Neural cell (in vitro differentiated cells): ENCODE measurements at regions not wholly inside any gene's neighbourhood (a gene's known extent, or its start where the extent isn't known, plus 50 kb on each side); places are given as distances from the start of the nearest gene placed in this dataset.

Experiments used
- H2AFZ ChIP-seq: fragments of 200-600, 300-800 bp; sonication (generic), shearing (Covaris generic); 2 replicates; pipeline ENCODE4 v1.6.0; 2014; ENCODE audit warnings: low read depth, mild to moderate bottlenecking, antibody characterized with exemption, low read length, moderate library complexity
- H3F3A ChIP-seq: fragments of 200-600 bp; shearing (Covaris generic); 2 replicates; pipeline ENCODE4 v1.6.1; 2016; ENCODE audit warnings: mild to moderate bottlenecking, moderate library complexity, mixed read lengths, antibody characterized with exemption, low read length; ENCODE audit not compliant: insufficient read depth, poor library complexity, severe bottlenecking
- H3K27ac ChIP-seq: fragments of 200-600, 300-800 bp; sonication (generic), shearing (Covaris generic); 2 replicates; pipeline ENCODE4 v1.5.1; 2014; ENCODE audit warnings: mild to moderate bottlenecking, low read length, moderate library complexity
- H3K27me3 ChIP-seq: fragments of 300-800, 200-600 bp; sonication (generic), shearing (Covaris generic); 2 replicates; pipeline ENCODE4 v1.6.0; 2014; ENCODE audit warnings: mild to moderate bottlenecking, low read depth, low read length, moderate library complexity; ENCODE audit not compliant: insufficient read depth
- H3K36me3 ChIP-seq: fragments of 300-800, 200-600 bp; sonication (generic), shearing (Covaris generic); 2 replicates; pipeline ENCODE4 v1.5.1; 2014; ENCODE audit warnings: mild to moderate bottlenecking, antibody characterized with exemption, low read length, moderate library complexity; ENCODE audit not compliant: insufficient read depth
- H3K4me2 ChIP-seq: fragments of 300-800, 200-600 bp; sonication (generic), shearing (Covaris generic); 2 replicates; pipeline ENCODE4 v1.6.0; 2014; ENCODE audit warnings: mild to moderate bottlenecking, low read length
- H3K4me3 ChIP-seq: fragments of 300-800, 200-600 bp; sonication (generic), shearing (Covaris generic); 2 replicates; pipeline ENCODE4 v1.5.1; 2014; ENCODE audit warnings: mild to moderate bottlenecking, low read length, moderate library complexity
- H3K79me2 ChIP-seq: fragments of 200-600 bp; shearing (Covaris generic); replicated peaks from 2 replicates; pipeline ENCODE4 v1.6.0; 2014; ENCODE audit warnings: mild to moderate bottlenecking, low read length, moderate library complexity; ENCODE audit not compliant: insufficient read depth
- H3K9ac ChIP-seq: fragments of 300-800, 200-600 bp; sonication (generic), shearing (Covaris generic); 2 replicates; pipeline ENCODE4 v1.6.1; 2016; ENCODE audit warnings: mild to moderate bottlenecking, low read length, mixed read lengths
- H3K9me2 ChIP-seq: fragments of 200-600 bp; shearing (Covaris generic); 2 replicates; pipeline ENCODE4 v1.6.1; 2016; ENCODE audit warnings: mild to moderate bottlenecking, low read length, mixed read lengths; ENCODE audit not compliant: insufficient read depth
- H3K9me3 ChIP-seq: fragments of 200-600, 300-800 bp; sonication (generic), shearing (Covaris generic); 2 replicates; pipeline ENCODE4 v1.6.1; 2016; ENCODE audit warnings: mild to moderate bottlenecking, mixed run types, low read length, moderate library complexity, mixed read lengths
- H4K20me1 ChIP-seq: fragments of 200-600 bp; shearing (Covaris generic); 2 replicates; pipeline ENCODE4 v1.6.1; 2016; ENCODE audit warnings: mild to moderate bottlenecking, mixed run types; ENCODE audit not compliant: insufficient read depth
- EP300 ChIP-seq: fragments of 450-650 bp; conservative IDR thresholded peaks from 2 replicates; pipeline ENCODE4 v1.6.1; 2014; ENCODE audit warnings: antibody characterized with exemption, mild to moderate bottlenecking, moderate library complexity; ENCODE audit not compliant: poor library complexity, severe bottlenecking
- EZH2 ChIP-seq: fragments of 200-600, 300-800 bp; shearing (Covaris generic), sonication (generic); IDR thresholded peaks from 2 replicates; pipeline ENCODE4 v1.6.1; 2014; ENCODE audit warnings: antibody characterized with exemption, low read length, borderline replicate concordance, mild to moderate bottlenecking; ENCODE audit not compliant: insufficient read depth, poor library complexity, severe bottlenecking
- MXI1 ChIP-seq: fragments of 450-650 bp; conservative IDR thresholded peaks from 2 replicates; pipeline ENCODE4 v1.6.1; 2014; ENCODE audit warnings: antibody characterized with exemption, mild to moderate bottlenecking; ENCODE audit not compliant: poor library complexity, severe bottlenecking
- POLR2AphosphoS5 ChIP-seq: IDR thresholded peaks from 2 replicates; pipeline ENCODE4 v1.6.1; 2012
- RAD21 ChIP-seq: fragments of 450-650 bp; conservative IDR thresholded peaks from 2 replicates; pipeline ENCODE4 v1.6.1; 2014; ENCODE audit warnings: antibody characterized with exemption, mild to moderate bottlenecking, moderate library complexity
- SMC3 ChIP-seq: fragments of 450-650 bp; conservative IDR thresholded peaks from 2 replicates; pipeline ENCODE4 v1.6.1; 2014; ENCODE audit warnings: antibody characterized with exemption, mild to moderate bottlenecking, moderate library complexity; ENCODE audit not compliant: poor library complexity
- TAF1 ChIP-seq: IDR thresholded peaks from 2 replicates; pipeline ENCODE4 v1.6.1; 2012; ENCODE audit warnings: low read depth
- TF ChIP-seq, protein P1 (sequence below): IDR thresholded peaks from 2 replicates; pipeline ENCODE4 v1.6.1; 2012; ENCODE audit warnings: borderline replicate concordance
- TF ChIP-seq, protein P2 (sequence below): fragments of 450-650 bp; IDR thresholded peaks from 2 replicates; pipeline ENCODE4 v1.5.1; 2014; ENCODE audit warnings: antibody characterized with exemption, mild to moderate bottlenecking, moderate library complexity; ENCODE audit not compliant: poor library complexity, severe bottlenecking

DNA sequence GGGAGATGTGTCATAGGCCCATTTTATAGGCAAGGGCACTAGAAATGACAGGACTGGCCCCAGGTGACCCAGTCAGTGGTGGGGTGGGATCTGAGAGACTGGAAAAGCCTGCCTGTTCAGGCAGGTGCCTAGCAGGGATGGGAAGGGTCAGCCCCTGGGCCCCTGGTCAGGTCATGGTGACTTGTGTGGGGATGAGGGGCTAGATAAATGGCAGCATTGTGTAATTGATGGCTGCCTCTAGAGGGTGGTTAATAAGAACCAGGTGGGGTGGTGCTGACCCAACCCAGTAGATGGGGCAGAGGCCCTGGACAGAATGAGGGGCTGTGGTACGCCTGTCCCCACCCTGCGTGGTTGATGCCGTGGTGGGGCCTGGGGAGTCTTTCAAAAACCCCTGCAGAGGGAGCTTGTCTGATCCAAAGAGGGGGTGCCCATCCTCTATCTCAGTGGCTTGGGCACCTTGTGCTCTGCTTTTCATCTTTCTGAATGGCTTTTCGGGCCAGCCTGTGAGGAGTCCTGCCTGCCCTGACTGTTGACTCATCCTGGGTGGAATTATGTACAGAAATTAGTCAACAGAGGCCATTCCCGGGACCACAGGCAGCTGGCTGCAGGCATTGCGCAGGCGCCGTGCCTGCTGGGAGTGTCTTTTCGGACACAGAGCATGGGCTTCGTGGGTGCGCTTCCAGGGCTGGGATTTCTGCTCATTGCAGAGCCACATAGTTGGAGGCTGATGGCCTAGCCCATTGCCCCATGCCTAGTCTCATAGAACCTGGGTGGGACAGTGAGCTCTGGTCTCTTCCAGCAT, 93.6 kb upstream of the PITX1 start:
- H3K9me2 ChIP-seq = no peaks in the 10 kb centered on the region
- no peaks in the 10 kb centered on the region for H3K27me3 ChIP-seq
- no peaks in the 10 kb centered on the region for H4K20me1 ChIP-seq
- no peaks in the 10 kb centered on the region for H3K36me3 ChIP-seq
- no peak overlapping the region for H3K9ac ChIP-seq
- no peak overlapping the region for H2AFZ ChIP-seq
- no peak for TF ChIP-seq MXI1
- no peak for TF ChIP-seq EZH2
- TF ChIP-seq, protein P1, sequence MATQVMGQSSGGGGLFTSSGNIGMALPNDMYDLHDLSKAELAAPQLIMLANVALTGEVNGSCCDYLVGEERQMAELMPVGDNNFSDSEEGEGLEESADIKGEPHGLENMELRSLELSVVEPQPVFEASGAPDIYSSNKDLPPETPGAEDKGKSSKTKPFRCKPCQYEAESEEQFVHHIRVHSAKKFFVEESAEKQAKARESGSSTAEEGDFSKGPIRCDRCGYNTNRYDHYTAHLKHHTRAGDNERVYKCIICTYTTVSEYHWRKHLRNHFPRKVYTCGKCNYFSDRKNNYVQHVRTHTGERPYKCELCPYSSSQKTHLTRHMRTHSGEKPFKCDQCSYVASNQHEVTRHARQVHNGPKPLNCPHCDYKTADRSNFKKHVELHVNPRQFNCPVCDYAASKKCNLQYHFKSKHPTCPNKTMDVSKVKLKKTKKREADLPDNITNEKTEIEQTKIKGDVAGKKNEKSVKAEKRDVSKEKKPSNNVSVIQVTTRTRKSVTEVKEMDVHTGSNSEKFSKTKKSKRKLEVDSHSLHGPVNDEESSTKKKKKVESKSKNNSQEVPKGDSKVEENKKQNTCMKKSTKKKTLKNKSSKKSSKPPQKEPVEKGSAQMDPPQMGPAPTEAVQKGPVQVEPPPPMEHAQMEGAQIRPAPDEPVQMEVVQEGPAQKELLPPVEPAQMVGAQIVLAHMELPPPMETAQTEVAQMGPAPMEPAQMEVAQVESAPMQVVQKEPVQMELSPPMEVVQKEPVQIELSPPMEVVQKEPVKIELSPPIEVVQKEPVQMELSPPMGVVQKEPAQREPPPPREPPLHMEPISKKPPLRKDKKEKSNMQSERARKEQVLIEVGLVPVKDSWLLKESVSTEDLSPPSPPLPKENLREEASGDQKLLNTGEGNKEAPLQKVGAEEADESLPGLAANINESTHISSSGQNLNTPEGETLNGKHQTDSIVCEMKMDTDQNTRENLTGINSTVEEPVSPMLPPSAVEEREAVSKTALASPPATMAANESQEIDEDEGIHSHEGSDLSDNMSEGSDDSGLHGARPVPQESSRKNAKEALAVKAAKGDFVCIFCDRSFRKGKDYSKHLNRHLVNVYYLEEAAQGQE = no peak
- TF ChIP-seq POLR2AphosphoS5 = no peak
- no peak for TF ChIP-seq RAD21
- TF ChIP-seq SMC3 = no peak
- no peak for TF ChIP-seq TAF1
- TF ChIP-seq EP300 = no peak
- TF ChIP-seq, protein P2, sequence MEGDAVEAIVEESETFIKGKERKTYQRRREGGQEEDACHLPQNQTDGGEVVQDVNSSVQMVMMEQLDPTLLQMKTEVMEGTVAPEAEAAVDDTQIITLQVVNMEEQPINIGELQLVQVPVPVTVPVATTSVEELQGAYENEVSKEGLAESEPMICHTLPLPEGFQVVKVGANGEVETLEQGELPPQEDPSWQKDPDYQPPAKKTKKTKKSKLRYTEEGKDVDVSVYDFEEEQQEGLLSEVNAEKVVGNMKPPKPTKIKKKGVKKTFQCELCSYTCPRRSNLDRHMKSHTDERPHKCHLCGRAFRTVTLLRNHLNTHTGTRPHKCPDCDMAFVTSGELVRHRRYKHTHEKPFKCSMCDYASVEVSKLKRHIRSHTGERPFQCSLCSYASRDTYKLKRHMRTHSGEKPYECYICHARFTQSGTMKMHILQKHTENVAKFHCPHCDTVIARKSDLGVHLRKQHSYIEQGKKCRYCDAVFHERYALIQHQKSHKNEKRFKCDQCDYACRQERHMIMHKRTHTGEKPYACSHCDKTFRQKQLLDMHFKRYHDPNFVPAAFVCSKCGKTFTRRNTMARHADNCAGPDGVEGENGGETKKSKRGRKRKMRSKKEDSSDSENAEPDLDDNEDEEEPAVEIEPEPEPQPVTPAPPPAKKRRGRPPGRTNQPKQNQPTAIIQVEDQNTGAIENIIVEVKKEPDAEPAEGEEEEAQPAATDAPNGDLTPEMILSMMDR = no peak
- no peaks in the 10 kb centered on the region for H3K79me2 ChIP-seq
- H3K4me2 ChIP-seq = no peak overlapping the region
- H3K4me3 ChIP-seq = no peak overlapping the region
- no peak overlapping the region for H3K27ac ChIP-seq
- no peaks in the 10 kb centered on the region for H3F3A ChIP-seq
- no peaks in the 10 kb centered on the region for H3K9me3 ChIP-seq

DNA sequence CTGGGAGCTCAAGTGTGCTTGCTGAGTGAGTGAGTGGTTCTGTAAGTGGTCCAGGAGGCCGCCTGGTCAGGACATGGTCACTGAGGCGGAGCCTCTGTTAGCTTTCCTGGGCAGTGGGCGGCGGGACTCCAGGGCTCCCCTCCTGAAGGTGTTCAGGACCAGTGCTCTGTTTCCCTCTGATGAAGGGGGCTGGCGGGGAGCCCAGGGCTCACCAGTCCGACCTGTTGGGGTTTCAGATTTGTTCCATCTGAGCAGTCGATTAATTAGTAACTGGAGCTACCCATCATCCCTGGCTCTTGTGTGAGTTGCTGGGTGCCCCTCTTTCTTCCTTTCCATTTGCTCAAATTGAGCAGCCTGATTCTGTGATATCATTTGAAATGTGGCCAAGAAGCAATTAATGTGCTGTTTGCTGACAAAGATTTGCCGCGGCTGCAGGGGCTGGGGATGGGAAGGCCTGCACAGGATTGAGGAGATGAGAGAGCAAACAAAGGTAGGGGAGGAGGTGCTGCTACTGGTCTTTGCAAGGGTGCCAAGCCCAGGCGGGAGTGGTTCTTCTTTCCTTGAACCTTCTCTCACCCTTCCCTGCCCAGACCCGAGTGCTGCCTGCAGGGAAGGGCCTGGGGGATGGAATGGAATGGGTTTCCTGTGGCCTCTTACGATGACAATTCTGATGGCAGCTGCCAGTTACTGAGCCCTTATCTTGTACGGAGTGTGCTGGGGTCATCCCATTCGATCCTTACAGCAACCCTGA, 92.8 kb upstream of the PITX1 start:
- Histone ChIP-seq H3F3A (no peaks in the 10 kb centered on the region), H2AFZ (no peak overlapping the region), H4K20me1 (no peaks in the 10 kb centered on the region), H3K27me3 (no peaks in the 10 kb centered on the region), H3K27ac (no peak overlapping the region), H3K9ac (no peak overlapping the region), H3K4me2 (no peak overlapping the region), H3K4me3 (no peak overlapping the region), H3K36me3 (no peaks in the 10 kb centered on the region), H3K9me3 (no peaks in the 10 kb centered on the region), H3K79me2 (no peaks in the 10 kb centered on the region), H3K9me2 (no peaks in the 10 kb centered on the region)
- no peak for TF ChIP-seq EP300
- TF ChIP-seq RAD21 = no peak
- no peak for TF ChIP-seq POLR2AphosphoS5
- no peak for TF ChIP-seq MXI1
- TF ChIP-seq EZH2 = no peak
- TF ChIP-seq, protein P2 = no peak
- TF ChIP-seq, protein P1 = no peak
